Right lobe of liver (tissue), 6 donors: ENCODE measurements at regions not wholly inside any gene's neighbourhood (a gene's known extent, or its start where the extent isn't known, plus 50 kb on each side); places are given as distances from the start of the nearest gene placed in this dataset.
"Not testable (repeated sequence)": the region's sequence is repeated elsewhere in the genome, so short reads cannot be mapped to it uniquely, and the experiment has no call there.

Experiments
- ATAC-seq, 4 donors: fragments of 200-7000 bp; cut with Tn5 transposase; one replicate each; pipeline ENCODE4 v1.9.1; 2020; ENCODE audit warnings: mild to moderate bottlenecking in 4 of 4, moderate library complexity in 4 of 4
- DNase-seq, 3 donors: peaks; one replicate each; pipeline ENCODE4 v3.0.0-alpha.2; 2020
- H3K27ac ChIP-seq, 3 donors: fragments of 200-600 bp; one replicate each; pipeline ENCODE4 v1.8.0; 2022
- H3K27me3 ChIP-seq, 2 donors: fragments of 200-600 bp; one replicate each; pipeline ENCODE4 v1.8.0; 2022
- H3K36me3 ChIP-seq, 4 donors: fragments of 200-600 bp; sonication (generic) in 1 of 4; one replicate each; pipeline versions ENCODE4 v1.5.1 to v1.8.0; 2017 to 2022; ENCODE audit warnings: control low read depth in 1 of 4
- H3K4me1 ChIP-seq, 4 donors: fragments of 200-600 bp; sonication (generic) in 1 of 4; one replicate each; pipeline versions ENCODE4 v1.5.1 to v1.8.0; 2017 to 2022; ENCODE audit warnings: control low read depth in 1 of 4
- H3K4me3 ChIP-seq, 3 donors: fragments of 200-600 bp; one replicate each; pipeline ENCODE4 v1.8.0; 2022
- H3K9me3 ChIP-seq, 4 donors: fragments of 200-600 bp; sonication (generic) in 1 of 4; one replicate each; pipeline versions ENCODE4 v1.5.1 to v1.8.0; 2017 to 2022; ENCODE audit warnings: control low read depth in 1 of 4
- WGBS: methylation state at CpG from one replicate; pipeline ENCODE4 v1.1.6; 2018; ENCODE audit warnings: low coverage, low lambda C conversion rate; ENCODE audit not compliant: insufficient coverage; ENCODE audit errors: missing lambda C conversion rate; 5-methylcytosine and 5-hydroxymethylcytosine counted together
- intact Hi-C, 2 donors: fragments of 100-400 bp; cut with DNase I; formaldehyde crosslinking; loops; one replicate each; pipeline versions ENCODE4 v1.11.2 to v1.14.1; 2022
- donor health status: DM: no; HTN: yes; CAD: no.
- donor health status: DM: no; HTN: no; CAD: no.
- donor health status: DM: no; HTN: no; CAD: no.
- donor health status: DM: no; HTN: yes; CAD: no.
- donor health status: DM: no; HTN: yes; CAD: no.

- H3K36me3 ChIP-seq, H3K9me3 ChIP-seq, H3K27ac ChIP-seq, intact Hi-C loops, ATAC-seq, H3K4me1 ChIP-seq, H3K27me3 ChIP-seq, H3K4me3 ChIP-seq: not testable (repeated sequence)
- peak; percentile 48 to 73 (median 63) for DNase-seq
- 94% methylated on average over 3 of the region's 5 CpGs for WGBS
These were observed 438.7 kb downstream of the GOLGA6L6 start for GRCh38 chr15:20102862-20103261.

- peak; percentile 33 to 65 (median 51) for DNase-seq
- ATAC-seq, H3K4me3 ChIP-seq, intact Hi-C loops, H3K9me3 ChIP-seq, H3K27ac ChIP-seq, H3K4me1 ChIP-seq, H3K36me3 ChIP-seq, H3K27me3 ChIP-seq: not testable (repeated sequence)
- WGBS: 50% methylated on average over 1 of the region's 1 CpG
These were observed 439.4 kb downstream of the GOLGA6L6 start for GRCh38 chr15:20102209-20102608.

- no CpG with 5 or more reads among the region's 3 CpGs for WGBS
- H3K36me3 ChIP-seq, DNase-seq, H3K27ac ChIP-seq, H3K4me1 ChIP-seq, H3K27me3 ChIP-seq, intact Hi-C loops, H3K9me3 ChIP-seq, H3K4me3 ChIP-seq: not testable (repeated sequence)
- peak in 1 of 4 donors; percentile 38 for ATAC-seq
These were observed 440.3 kb downstream of the GOLGA6L6 start for GRCh38 chr15:20101281-20101680.

GRCh38 chr15:20100604-20101270 is 440.9 kb downstream of the GOLGA6L6 start:
- intact Hi-C loops, DNase-seq, H3K27ac ChIP-seq, H3K9me3 ChIP-seq, H3K4me1 ChIP-seq, H3K27me3 ChIP-seq, H3K4me3 ChIP-seq, H3K36me3 ChIP-seq: not testable (repeated sequence)
- no CpG with 5 or more reads among the region's 8 CpGs for whole genome bisulfite sequencing
- ATAC-seq: peak in 1 of 4 donors; percentile 75

GRCh38 chr15:20095699-20096303 is 445.8 kb downstream of the GOLGA6L6 start:
- 48% methylated on average over 2 of the region's 6 CpGs for WGBS

GRCh38 chr15:20089541-20089940 is 452.1 kb downstream of the GOLGA6L6 start:
- H3K4me1 ChIP-seq, H3K36me3 ChIP-seq, intact Hi-C loops, DNase-seq, H3K27me3 ChIP-seq, H3K27ac ChIP-seq, H3K4me3 ChIP-seq, H3K9me3 ChIP-seq: not testable (repeated sequence)
- 40% methylated on average over 2 of the region's 4 CpGs for WGBS
- ATAC-seq: peak in 2 of 4 donors; percentile 11 to 27

More at GRCh38 chr15:20095699-20096303, 445.8 kb downstream of the GOLGA6L6 start:
- H3K27ac ChIP-seq, H3K36me3 ChIP-seq, H3K9me3 ChIP-seq, intact Hi-C loops, H3K4me3 ChIP-seq, H3K4me1 ChIP-seq, DNase-seq, H3K27me3 ChIP-seq: not testable (repeated sequence)
- ATAC-seq: peak in 1 of 4 donors; percentile 18

- intact Hi-C loops: not testable (repeated sequence)
These were observed 457.6 kb downstream of the GOLGA6L6 start for GRCh38 chr15:20084026-20084425.

GRCh38 chr15:20074082-20074481 is 467.5 kb downstream of the GOLGA6L6 start:
- peak in 1 of 3 donors; percentile 3 for DNase-seq
- intact Hi-C loops, H3K4me1 ChIP-seq, H3K9me3 ChIP-seq, H3K36me3 ChIP-seq, H3K27ac ChIP-seq, H3K4me3 ChIP-seq, H3K27me3 ChIP-seq: not testable (repeated sequence)
- WGBS: no CpG with 5 or more reads among the region's 35 CpGs
- ATAC-seq: peak in 1 of 4 donors; percentile 55

More at GRCh38 chr15:20084026-20084425, 457.6 kb downstream of the GOLGA6L6 start:
- not testable (repeated sequence) for H3K9me3 ChIP-seq, ATAC-seq, DNase-seq, H3K36me3 ChIP-seq, H3K4me3 ChIP-seq, H3K4me1 ChIP-seq, H3K27ac ChIP-seq, H3K27me3 ChIP-seq
- WGBS: no CpG with 5 or more reads among the region's 6 CpGs

GRCh38 chr15:20069043-20069442 is 472.6 kb downstream of the GOLGA6L6 start:
- WGBS: 49% methylated on average over 5 of the region's 5 CpGs
- ATAC-seq, H3K9me3 ChIP-seq, H3K4me3 ChIP-seq, H3K27ac ChIP-seq, H3K4me1 ChIP-seq, intact Hi-C loops, H3K27me3 ChIP-seq, H3K36me3 ChIP-seq: not testable (repeated sequence)
- peak in 1 of 3 donors; percentile 7 for DNase-seq

GRCh38 chr15:20066173-20066572 is 475.4 kb downstream of the GOLGA6L6 start:
- H3K4me3 ChIP-seq, H3K9me3 ChIP-seq, H3K27me3 ChIP-seq, H3K4me1 ChIP-seq, H3K27ac ChIP-seq, intact Hi-C loops, H3K36me3 ChIP-seq: not testable (repeated sequence)
- ATAC-seq (peak in 2 of 4 donors; percentile 23 to 38), DNase-seq (peak in 1 of 3 donors; percentile 9)
- 40% methylated on average over 2 of the region's 5 CpGs for WGBS

GRCh38 chr15:20065508-20065907 is 476.1 kb downstream of the GOLGA6L6 start:
- H3K4me1 ChIP-seq, H3K4me3 ChIP-seq, H3K27ac ChIP-seq, H3K27me3 ChIP-seq, intact Hi-C loops, H3K36me3 ChIP-seq, H3K9me3 ChIP-seq, DNase-seq: not testable (repeated sequence)
- peak in 1 of 4 donors; percentile 39 for ATAC-seq
- 70% methylated on average over 5 of the region's 10 CpGs for WGBS
